ENCODE measurements at regions not wholly inside any gene's neighbourhood (a gene's known extent, or its start where the extent isn't known, plus 50 kb on each side); places are given as distances from the start of the nearest gene placed in this dataset.

DNA sequence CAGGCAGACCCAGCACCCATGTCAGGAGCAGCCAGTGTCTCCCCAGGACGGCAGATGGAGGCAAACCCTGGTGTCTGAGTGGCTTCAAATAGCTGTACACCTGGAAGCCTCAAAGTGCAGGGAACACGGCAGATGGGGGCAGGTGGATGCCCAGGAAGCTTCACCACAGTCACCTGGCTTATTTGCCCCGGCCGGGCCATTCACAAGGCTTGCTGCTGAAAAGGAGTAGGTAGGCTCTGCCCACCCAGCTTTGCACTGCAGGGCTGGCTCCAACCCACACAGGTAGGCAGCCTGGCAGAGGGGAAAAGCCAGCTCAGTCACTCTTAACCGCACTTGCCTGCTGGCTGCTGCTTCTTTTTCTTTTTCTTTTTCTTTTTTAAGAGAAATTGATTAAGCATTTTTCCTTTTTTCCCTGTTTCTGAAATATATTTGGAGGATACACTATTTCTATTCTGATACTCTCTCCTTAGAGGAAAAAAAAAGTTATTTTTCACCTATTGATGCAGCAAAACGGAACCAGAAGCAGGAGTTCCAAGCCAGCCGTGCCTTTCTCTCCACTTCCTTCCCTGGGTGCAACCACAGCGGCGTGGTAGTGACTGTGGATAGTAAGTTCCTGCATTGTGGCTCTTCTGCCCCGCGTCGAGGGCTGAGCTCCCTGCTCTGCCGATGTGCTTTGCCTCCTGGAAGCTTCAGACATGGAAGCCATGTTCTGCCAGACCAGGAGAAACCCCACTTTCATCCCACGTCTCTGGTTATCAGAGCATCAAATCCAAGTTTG lies 118.3 kb downstream of the KLF6 start:
- dilution Hi-C loops (cut with MboI; ENCODE audit: extremely low pct_ligation_motif_present, low sequenced_read_pairs) = no loop called here

More for the DNA sequence above, 118.3 kb downstream of the KLF6 start:
- no peak overlapping the region for H3K27ac ChIP-seq (ENCODE audit: insufficient read depth, low read depth, low read length)
- no peaks in the 10 kb centered on the region for H3K79me2 ChIP-seq (ENCODE audit: control insufficient read depth, insufficient read depth, low read length)
- intact Hi-C loops (cut with micrococcal nuclease) = no loop called here
- H3K4me1 ChIP-seq (ENCODE audit: control insufficient read depth, extremely low read depth, insufficient read depth, low read length) = no peaks in the 10 kb centered on the region
- H3K9me1 ChIP-seq (replicated peaks; ENCODE audit: control insufficient read depth, extremely low read depth, insufficient read depth, low read length) = no peaks in the 10 kb centered on the region
- H3K27me3 ChIP-seq (ENCODE audit: control insufficient read depth in 2 of 2, insufficient read depth in 2 of 2, low read length in 2 of 2) = no peaks in the 10 kb centered on the region
- no peaks in the 10 kb centered on the region for H3K9me3 ChIP-seq (replicated peaks; ENCODE audit: control insufficient read depth, insufficient read depth, low read length)
- no peak for FAIRE-seq
- no peak overlapping the region for H2AFZ ChIP-seq (ENCODE audit: low read depth, low read length)
- TF ChIP-seq CTCF (IDR thresholded peaks at IDR 0.05; ENCODE audit: extremely low read depth in 1 of 2, insufficient read depth in 1 of 2, low read depth in 1 of 2, low read length in 2 of 2) = no peak
- no peak for TF ChIP-seq FOS (IDR thresholded peaks at IDR 0.05; ENCODE audit: borderline replicate concordance, insufficient read depth, low read length)
- no peak for TF ChIP-seq EZH2 (IDR thresholded peaks at IDR 0.05; ENCODE audit: borderline replicate concordance, low read depth, low read length, severe bottlenecking)
- no peak for TF ChIP-seq GATA2 (IDR thresholded peaks at IDR 0.05; ENCODE audit: insufficient read depth, insufficient read length, low read depth, low read length)
- no peak for TF ChIP-seq POLR2AphosphoS5 (IDR thresholded peaks at IDR 0.05; ENCODE audit: insufficient read depth, low read depth, low read length)
- no peak for TF ChIP-seq JUN (IDR thresholded peaks at IDR 0.05; ENCODE audit: borderline replicate concordance, insufficient read depth, insufficient read length, low read depth)
- no peak for TF ChIP-seq MAX (IDR thresholded peaks at IDR 0.05; ENCODE audit: insufficient read depth, insufficient read length)
- TF ChIP-seq POLR2A (IDR thresholded peaks at IDR 0.05; ENCODE audit: low read depth, low read length) = no peak
- TF ChIP-seq MYC (IDR thresholded peaks at IDR 0.05; ENCODE audit: low read depth, low read length) = no peak
- CTCF ChIA-PET = interaction anchor here (1.2 kb wide), 1 partner anchor 11 kb away, joined by 3 read pairs; no protein-coding TSS in a partner anchor
- no peak for DNase-seq (ENCODE audit: low read depth, low spot score)
- no peak overlapping the region for H3K4me3 ChIP-seq (replicated peaks in 1 of 3; ENCODE audit: insufficient read depth in 1 of 3, low read depth in 1 of 3, low read length in 3 of 3)
- no peaks in the 10 kb centered on the region for H4K20me1 ChIP-seq (replicated peaks; ENCODE audit: control insufficient read depth, extremely low read depth, insufficient read depth, low read length)
- no peak overlapping the region for H3K4me2 ChIP-seq (ENCODE audit: insufficient read depth, low read length)
- BruUV-seq (replicated peaks) = no TSS peak
- POLR2A ChIA-PET = no interaction called here
- H3K9ac ChIP-seq (replicated peaks; ENCODE audit: extremely low read depth, insufficient read depth, low read length) = no peak overlapping the region
- no peaks in the 10 kb centered on the region for H3K36me3 ChIP-seq (ENCODE audit: control insufficient read depth in 2 of 2, extremely low read depth in 1 of 2, insufficient read depth in 2 of 2, low read length in 2 of 2)
